ENCODE measurements at regions not wholly inside any gene's neighbourhood (a gene's known extent, or its start where the extent isn't known, plus 50 kb on each side); places are given as distances from the start of the nearest gene placed in this dataset.

DNA sequence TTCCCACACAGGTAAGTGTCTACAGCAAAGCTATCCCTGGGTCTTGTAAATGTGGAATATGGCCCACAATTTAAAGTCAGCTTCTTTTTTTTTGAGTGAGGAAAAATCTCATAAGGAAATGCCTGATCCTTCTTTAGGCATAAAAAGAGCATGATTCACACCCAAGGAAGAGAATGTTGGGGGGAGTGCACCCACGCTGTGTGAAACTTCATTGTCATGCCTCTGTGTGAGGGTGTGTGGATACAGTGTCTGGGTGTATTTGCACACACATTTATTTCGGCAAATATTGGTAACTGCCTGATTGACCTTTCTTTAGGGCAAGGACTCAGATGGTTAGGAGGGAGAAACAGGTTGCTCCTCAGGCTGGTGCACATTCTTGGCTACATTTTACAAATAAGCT lies 196.8 kb upstream of the STXBP6 start:
- POLR2A ChIA-PET = no interaction called here
- no peak overlapping the region for H3K4me3 ChIP-seq
- TF ChIP-seq, protein P1, sequence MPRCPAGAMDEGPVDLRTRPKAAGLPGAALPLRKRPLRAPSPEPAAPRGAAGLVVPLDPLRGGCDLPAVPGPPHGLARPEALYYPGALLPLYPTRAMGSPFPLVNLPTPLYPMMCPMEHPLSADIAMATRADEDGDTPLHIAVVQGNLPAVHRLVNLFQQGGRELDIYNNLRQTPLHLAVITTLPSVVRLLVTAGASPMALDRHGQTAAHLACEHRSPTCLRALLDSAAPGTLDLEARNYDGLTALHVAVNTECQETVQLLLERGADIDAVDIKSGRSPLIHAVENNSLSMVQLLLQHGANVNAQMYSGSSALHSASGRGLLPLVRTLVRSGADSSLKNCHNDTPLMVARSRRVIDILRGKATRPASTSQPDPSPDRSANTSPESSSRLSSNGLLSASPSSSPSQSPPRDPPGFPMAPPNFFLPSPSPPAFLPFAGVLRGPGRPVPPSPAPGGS (IDR thresholded peaks at IDR 0.05) = no peak
- TF ChIP-seq KDM5A (IDR thresholded peaks at IDR 0.05) (no peak), RCOR1 (IDR thresholded peaks at IDR 0.05; ENCODE audit: low read depth, low read length) (no peak), HOXB13 (CRISPR knock-in tag; IDR thresholded peaks at IDR 0.05; ENCODE audit: low read depth) (no peak), HOXB5 (CRISPR knock-in tag; IDR thresholded peaks at IDR 0.05) (no peak), RFX5 (IDR thresholded peaks at IDR 0.05) (no peak)
- TF ChIP-seq, protein P2, sequence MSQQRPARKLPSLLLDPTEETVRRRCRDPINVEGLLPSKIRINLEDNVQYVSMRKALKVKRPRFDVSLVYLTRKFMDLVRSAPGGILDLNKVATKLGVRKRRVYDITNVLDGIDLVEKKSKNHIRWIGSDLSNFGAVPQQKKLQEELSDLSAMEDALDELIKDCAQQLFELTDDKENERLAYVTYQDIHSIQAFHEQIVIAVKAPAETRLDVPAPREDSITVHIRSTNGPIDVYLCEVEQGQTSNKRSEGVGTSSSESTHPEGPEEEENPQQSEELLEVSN (IDR thresholded peaks at IDR 0.05; ENCODE audit: borderline replicate concordance, low read depth) = no peak

DNA sequence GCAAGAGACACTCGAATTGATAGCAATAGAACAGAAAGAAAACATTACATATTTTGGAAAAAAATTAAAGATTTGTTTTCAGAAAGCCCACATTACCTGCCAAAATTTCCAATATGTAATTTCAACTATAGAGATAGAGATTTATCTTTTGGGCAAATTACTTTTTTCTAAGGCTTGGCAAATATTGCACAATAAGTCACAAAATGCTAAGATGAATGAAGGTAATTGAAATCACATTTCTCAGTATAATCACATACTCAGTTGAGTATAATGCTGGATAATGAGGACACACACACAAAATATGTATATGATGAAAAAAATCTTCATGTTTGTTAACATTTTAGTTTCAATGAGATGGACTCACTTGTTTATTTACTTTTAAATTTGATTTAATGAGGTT lies 189.2 kb upstream of the STXBP6 start:
- FAIRE-seq = no peak
- CTCF ChIA-PET = interaction anchor here (1.6 kb wide), 1 partner anchor 13 kb away, joined by 3 read pairs; no protein-coding TSS in a partner anchor
- Histone ChIP-seq H3K9me3 (no peaks in the 10 kb centered on the region), H3K4me2 (no peak overlapping the region), H3K4me1 (no peaks in the 10 kb centered on the region), H3K4me3 (no peak overlapping the region), H3K27ac (no peak overlapping the region)
- POLR2A ChIA-PET = no interaction called here
- WGBS (ENCODE audit: missing lambda C conversion rate) = 4% methylated on average over 1 of the region's 1 CpG
- ATAC-seq = no peak
- TF ChIP-seq POLR2AphosphoS2 (conservative IDR thresholded peaks at IDR 0.05; ENCODE audit: low read length) (no peak), NR3C1 (IDR thresholded peaks at IDR 0.05) (no peak), KDM1A (IDR thresholded peaks at IDR 0.05; ENCODE audit: low read depth) (no peak), SMC3 (IDR thresholded peaks at IDR 0.05) (no peak), TP53 (CRISPR knock-in tag; IDR thresholded peaks at IDR 0.05) (no peak), EP300 (IDR thresholded peaks at IDR 0.05) (no peak), PHF8 (IDR thresholded peaks at IDR 0.05; ENCODE audit: borderline replicate concordance, low read depth) (no peak)
- no peak for DNase-seq (ENCODE audit: low read depth in 1 of 2, low spot score in 1 of 2)

More for the DNA sequence above, 196.8 kb upstream of the STXBP6 start:
- FAIRE-seq (no peak), DNase-seq (ENCODE audit: low read depth in 1 of 2, low spot score in 1 of 2) (no peak), ATAC-seq (no peak)
- H3K9me3 ChIP-seq = no peaks in the 10 kb centered on the region
- no peak overlapping the region for H3K27ac ChIP-seq
- H3K4me2 ChIP-seq = no peak overlapping the region
- WGBS (ENCODE audit: missing lambda C conversion rate) = 0% methylated on average over 2 of the region's 2 CpGs
- no peaks in the 10 kb centered on the region for H3K4me1 ChIP-seq
- CTCF ChIA-PET = no interaction called here

DNA sequence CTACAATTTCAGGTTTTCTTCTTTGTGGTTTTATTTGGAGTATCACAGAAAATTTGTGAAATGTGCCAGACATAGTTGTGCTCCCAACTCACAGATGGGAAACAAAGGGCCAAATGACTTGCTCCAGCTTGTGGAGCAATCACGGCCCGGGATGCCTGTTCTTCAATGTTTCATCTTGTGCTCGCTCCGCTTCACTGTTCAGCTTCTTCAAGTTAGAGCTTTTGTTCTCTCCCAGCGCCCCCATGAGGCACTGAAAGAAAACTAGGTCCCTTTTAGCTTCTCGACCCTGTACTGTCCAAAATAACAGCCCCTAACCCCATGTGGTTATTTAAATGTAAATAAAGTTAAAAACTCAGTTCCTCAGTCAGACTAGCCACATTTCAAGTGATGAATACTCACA lies 187.9 kb upstream of the STXBP6 start:
- CTCF ChIA-PET = no interaction called here
- Histone ChIP-seq H3K4me2 (no peak overlapping the region), H3K9me3 (no peaks in the 10 kb centered on the region), H3K27ac (no peak overlapping the region), H3K4me3 (no peak overlapping the region), H3K4me1 (no peaks in the 10 kb centered on the region)
- DNase-seq (ENCODE audit: low read depth in 1 of 2, low spot score in 1 of 2) (peak in 1 of 2 experiments; percentile 22), FAIRE-seq (no peak), ATAC-seq (peak in 1 of 2 experiments; percentile 48; a peak in 1 of 6 replicates)
- POLR2A ChIA-PET = no interaction called here
- 7% methylated on average over 6 of the region's 6 CpGs for WGBS (ENCODE audit: missing lambda C conversion rate)
- TF ChIP-seq, protein P3, sequence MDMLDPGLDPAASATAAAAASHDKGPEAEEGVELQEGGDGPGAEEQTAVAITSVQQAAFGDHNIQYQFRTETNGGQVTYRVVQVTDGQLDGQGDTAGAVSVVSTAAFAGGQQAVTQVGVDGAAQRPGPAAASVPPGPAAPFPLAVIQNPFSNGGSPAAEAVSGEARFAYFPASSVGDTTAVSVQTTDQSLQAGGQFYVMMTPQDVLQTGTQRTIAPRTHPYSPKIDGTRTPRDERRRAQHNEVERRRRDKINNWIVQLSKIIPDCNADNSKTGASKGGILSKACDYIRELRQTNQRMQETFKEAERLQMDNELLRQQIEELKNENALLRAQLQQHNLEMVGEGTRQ (IDR thresholded peaks at IDR 0.05) = no peak
- TF ChIP-seq EHMT2 (IDR thresholded peaks at IDR 0.05; ENCODE audit: low read depth) = no peak
- TF ChIP-seq TP53 (CRISPR knock-in tag; IDR thresholded peaks at IDR 0.05) = no peak
- TF ChIP-seq RNF2 (IDR thresholded peaks at IDR 0.05; ENCODE audit: borderline replicate concordance, low read depth) = no peak
- TF ChIP-seq SREBF2 (IDR thresholded peaks at IDR 0.05) = no peak
- TF ChIP-seq MYC (IDR thresholded peaks at IDR 0.05; ENCODE audit: borderline replicate concordance, low read length) = no peak
- TF ChIP-seq, protein P2 (IDR thresholded peaks at IDR 0.05; ENCODE audit: borderline replicate concordance, low read depth) = no peak
- TF ChIP-seq POLR2A (IDR thresholded peaks at IDR 0.05; ENCODE audit: low read length) = no peak
- no peak for TF ChIP-seq BHLHE40 (IDR thresholded peaks at IDR 0.05; ENCODE audit: low read depth, low read length)
- no peak for TF ChIP-seq HOXB5 (CRISPR knock-in tag; IDR thresholded peaks at IDR 0.05)
- TF ChIP-seq, protein P4, sequence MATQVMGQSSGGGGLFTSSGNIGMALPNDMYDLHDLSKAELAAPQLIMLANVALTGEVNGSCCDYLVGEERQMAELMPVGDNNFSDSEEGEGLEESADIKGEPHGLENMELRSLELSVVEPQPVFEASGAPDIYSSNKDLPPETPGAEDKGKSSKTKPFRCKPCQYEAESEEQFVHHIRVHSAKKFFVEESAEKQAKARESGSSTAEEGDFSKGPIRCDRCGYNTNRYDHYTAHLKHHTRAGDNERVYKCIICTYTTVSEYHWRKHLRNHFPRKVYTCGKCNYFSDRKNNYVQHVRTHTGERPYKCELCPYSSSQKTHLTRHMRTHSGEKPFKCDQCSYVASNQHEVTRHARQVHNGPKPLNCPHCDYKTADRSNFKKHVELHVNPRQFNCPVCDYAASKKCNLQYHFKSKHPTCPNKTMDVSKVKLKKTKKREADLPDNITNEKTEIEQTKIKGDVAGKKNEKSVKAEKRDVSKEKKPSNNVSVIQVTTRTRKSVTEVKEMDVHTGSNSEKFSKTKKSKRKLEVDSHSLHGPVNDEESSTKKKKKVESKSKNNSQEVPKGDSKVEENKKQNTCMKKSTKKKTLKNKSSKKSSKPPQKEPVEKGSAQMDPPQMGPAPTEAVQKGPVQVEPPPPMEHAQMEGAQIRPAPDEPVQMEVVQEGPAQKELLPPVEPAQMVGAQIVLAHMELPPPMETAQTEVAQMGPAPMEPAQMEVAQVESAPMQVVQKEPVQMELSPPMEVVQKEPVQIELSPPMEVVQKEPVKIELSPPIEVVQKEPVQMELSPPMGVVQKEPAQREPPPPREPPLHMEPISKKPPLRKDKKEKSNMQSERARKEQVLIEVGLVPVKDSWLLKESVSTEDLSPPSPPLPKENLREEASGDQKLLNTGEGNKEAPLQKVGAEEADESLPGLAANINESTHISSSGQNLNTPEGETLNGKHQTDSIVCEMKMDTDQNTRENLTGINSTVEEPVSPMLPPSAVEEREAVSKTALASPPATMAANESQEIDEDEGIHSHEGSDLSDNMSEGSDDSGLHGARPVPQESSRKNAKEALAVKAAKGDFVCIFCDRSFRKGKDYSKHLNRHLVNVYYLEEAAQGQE (IDR thresholded peaks at IDR 0.05) = no peak
- TF ChIP-seq FOXS1 (CRISPR knock-in tag; IDR thresholded peaks at IDR 0.05) = no peak
- TF ChIP-seq, protein P1 (IDR thresholded peaks at IDR 0.05) = no peak
- TF ChIP-seq, protein P5, sequence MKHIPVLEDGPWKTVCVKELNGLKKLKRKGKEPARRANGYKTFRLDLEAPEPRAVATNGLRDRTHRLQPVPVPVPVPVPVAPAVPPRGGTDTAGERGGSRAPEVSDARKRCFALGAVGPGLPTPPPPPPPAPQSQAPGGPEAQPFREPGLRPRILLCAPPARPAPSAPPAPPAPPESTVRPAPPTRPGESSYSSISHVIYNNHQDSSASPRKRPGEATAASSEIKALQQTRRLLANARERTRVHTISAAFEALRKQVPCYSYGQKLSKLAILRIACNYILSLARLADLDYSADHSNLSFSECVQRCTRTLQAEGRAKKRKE (CRISPR knock-in tag; IDR thresholded peaks at IDR 0.05; ENCODE audit: low read depth) = no peak
- TF ChIP-seq, protein P6, sequence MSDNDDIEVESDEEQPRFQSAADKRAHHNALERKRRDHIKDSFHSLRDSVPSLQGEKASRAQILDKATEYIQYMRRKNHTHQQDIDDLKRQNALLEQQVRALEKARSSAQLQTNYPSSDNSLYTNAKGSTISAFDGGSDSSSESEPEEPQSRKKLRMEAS (IDR thresholded peaks at IDR 0.05) = no peak
